MCF 10A (cell line): ENCODE measurements at regions not wholly inside any gene's neighbourhood (a gene's known extent, or its start where the extent isn't known, plus 50 kb on each side); places are given as distances from the start of the nearest gene placed in this dataset.

Source experiments
- BruUV-seq: library from RNA; stranded (reverse); fragments of 400-500 nt; replicated peaks from 2 replicates; lab custom pipeline; 2021; lab: Mats Ljungman, UMichigan
- CTCF ChIA-PET: fragments of 300-600 bp; sonication (Branson Sonifier 250); formaldehyde crosslinking; extraction: SDS; loops from one replicate; lab custom pipeline; 2021; ENCODE audit warnings: antibody characterized with exemption, inconsistent platforms; lab: Yijun Ruan, JAX
- POLR2A ChIA-PET: fragments of 300-600, 350-650 bp; sonication (Branson Sonifier 250); formaldehyde crosslinking; extraction: SDS; loops from one replicate; lab custom pipeline; 2020; ENCODE audit warnings: antibody characterized with exemption, inconsistent platforms; lab: Yijun Ruan, JAX
- DNase-seq: peaks from one replicate; pipeline ENCODE4 v3.0.0-alpha.2; 2018; ENCODE audit not compliant: unreplicated experiment
- H3K27ac Mint-ChIP-seq: one replicate; pipeline ENCODE4 v1.8.0; 2022; ENCODE audit warnings: mild to moderate bottlenecking, low read depth, mixed read lengths; ENCODE audit not compliant: unreplicated experiment
- H3K27me3 Mint-ChIP-seq: one replicate; pipeline ENCODE4 v1.8.0; 2022; ENCODE audit warnings: mixed read lengths; ENCODE audit not compliant: insufficient read depth, unreplicated experiment
- H3K36me3 Mint-ChIP-seq: one replicate; pipeline ENCODE4 v1.8.0; 2022; ENCODE audit warnings: mild to moderate bottlenecking, moderate library complexity, mixed read lengths; ENCODE audit not compliant: insufficient read depth, unreplicated experiment
- H3K4me1 Mint-ChIP-seq: one replicate; pipeline ENCODE4 v1.8.0; 2022; ENCODE audit warnings: mixed read lengths; ENCODE audit not compliant: insufficient read depth, unreplicated experiment
- H3K4me3 Mint-ChIP-seq: one replicate; pipeline ENCODE4 v1.8.0; 2022; ENCODE audit warnings: mild to moderate bottlenecking, moderate library complexity, mixed read lengths; ENCODE audit not compliant: unreplicated experiment
- H3K9me3 Mint-ChIP-seq: one replicate; pipeline ENCODE4 v1.8.0; 2022; ENCODE audit warnings: mixed read lengths; ENCODE audit not compliant: unreplicated experiment
- CTCF ChIP-seq: fragments of 200-600 bp; IDR thresholded peaks from one replicate; pipeline ENCODE4 v1.8.0; 2022; ENCODE audit warnings: antibody characterized with exemption, mild to moderate bottlenecking; ENCODE audit not compliant: unreplicated experiment
- intact Hi-C: fragments of 100-400 bp; cut with micrococcal nuclease; formaldehyde crosslinking; loops from 2 replicates; pipeline ENCODE4 v1.14.1; 2022

GRCh38 chr5:107776506-107776905 lies 105.8 kb upstream of the EFNA5 start:
- Mint-ChIP-seq H3K4me3 (no peak overlapping the region), H3K9me3 (no peaks in the 10 kb centered on the region), H3K27me3 (peaks cover 15% of the 10 kb centered on the region), H3K27ac (no peak overlapping the region), H3K4me1 (no peaks in the 10 kb centered on the region), H3K36me3 (no peaks in the 10 kb centered on the region)
- TF ChIP-seq CTCF, result no peak
- POLR2A ChIA-PET, result no interaction called here
- CTCF ChIA-PET, result interaction anchor here (0.7 kb wide), 1 partner anchor 372 kb away, joined by 4 read pairs; no protein-coding TSS in a partner anchor
- DNase-seq, result no peak
- intact Hi-C loops, result no loop called here
- no TSS peak for BruUV-seq

GRCh38 chr5:107774316-107774715 lies 103.6 kb upstream of the EFNA5 start:
- no peak for TF ChIP-seq CTCF
- Mint-ChIP-seq H3K9me3 (no peaks in the 10 kb centered on the region), H3K4me1 (no peaks in the 10 kb centered on the region), H3K27me3 (peaks cover 15% of the 10 kb centered on the region), H3K4me3 (no peak overlapping the region), H3K36me3 (no peaks in the 10 kb centered on the region), H3K27ac (no peak overlapping the region)
- ChIA-PET POLR2A (no interaction called here), CTCF (no interaction called here)
- BruUV-seq, result no TSS peak
- intact Hi-C loops, result no loop called here
- no peak for DNase-seq

- ChIA-PET POLR2A (no interaction called here), CTCF (interaction anchor here (0.5 kb wide), 1 partner anchor 10 kb away, joined by 3 read pairs; no protein-coding TSS in a partner anchor)
- no peak overlapping the region for H3K4me3 Mint-ChIP-seq
- H3K36me3 Mint-ChIP-seq, result no peaks in the 10 kb centered on the region
- H3K9me3 Mint-ChIP-seq, result no peaks in the 10 kb centered on the region
- intact Hi-C loops, result no loop called here
- H3K27ac Mint-ChIP-seq, result no peak overlapping the region
- no TSS peak for BruUV-seq
- H3K27me3 Mint-ChIP-seq, result peaks cover 15% of the 10 kb centered on the region
- H3K4me1 Mint-ChIP-seq, result no peaks in the 10 kb centered on the region
- no peak for TF ChIP-seq CTCF
- DNase-seq, result no peak
These were observed 102.7 kb upstream of the EFNA5 start for GRCh38 chr5:107773479-107773878.

- H3K4me3 Mint-ChIP-seq, result no peak overlapping the region
- CTCF ChIA-PET, result no interaction called here
These were observed 101.9 kb upstream of the EFNA5 start for GRCh38 chr5:107772418-107773310.

More at GRCh38 chr5:107772418-107773310, 101.9 kb upstream of the EFNA5 start:
- Mint-ChIP-seq H3K36me3 (no peaks in the 10 kb centered on the region), H3K27ac (no peak overlapping the region), H3K27me3 (peaks cover 15% of the 10 kb centered on the region), H3K4me1 (no peaks in the 10 kb centered on the region), H3K9me3 (no peaks in the 10 kb centered on the region)
- BruUV-seq, result no TSS peak
- no peak for TF ChIP-seq CTCF
- no peak for DNase-seq
- intact Hi-C loops, result no loop called here
- POLR2A ChIA-PET, result no interaction called here
